Embryonic facial prominence (tissue), 1 donor: ENCODE measurements at regions not wholly inside any gene's neighbourhood (a gene's known extent, or its start where the extent isn't known, plus 50 kb on each side); places are given as distances from the start of the nearest gene placed in this dataset.

Experiments used
- DNase-seq: peaks from one replicate; pipeline ENCODE4 v3.0.0-alpha.2; 2016; ENCODE audit errors: extremely low spot score

GRCh38 chr17:13228225-13228624, 210.4 kb upstream of the ELAC2 start:
- DNase-seq: no peak

GRCh38 chr17:13222975-13223374, 205.1 kb upstream of the ELAC2 start:
- no peak for DNase-seq

- no peak for DNase-seq
These were observed 195.0 kb upstream of the ELAC2 start for GRCh38 chr17:13212860-13213259.

GRCh38 chr17:13209081-13209480, 191.3 kb upstream of the ELAC2 start:
- DNase-seq: no peak

- no peak for DNase-seq
These were observed 186.9 kb upstream of the ELAC2 start for GRCh38 chr17:13204607-13205237.

GRCh38 chr17:13202835-13203234, 185.0 kb upstream of the ELAC2 start:
- DNase-seq: no peak

- DNase-seq: no peak
These were observed 182.8 kb upstream of the ELAC2 start for GRCh38 chr17:13200671-13201070.

- no peak for DNase-seq
These were observed 181.6 kb upstream of the ELAC2 start for GRCh38 chr17:13199425-13199824.

- no peak for DNase-seq
These were observed 179.8 kb upstream of the ELAC2 start for GRCh38 chr17:13197586-13197985.

GRCh38 chr17:13194887-13195286, 177.1 kb upstream of the ELAC2 start:
- DNase-seq: no peak

- DNase-seq: no peak
These were observed 165.0 kb upstream of the ELAC2 start for GRCh38 chr17:13182854-13183253.

GRCh38 chr17:13182450-13182849, 164.6 kb upstream of the ELAC2 start:
- DNase-seq: no peak

- no peak for DNase-seq
These were observed 163.9 kb upstream of the ELAC2 start for GRCh38 chr17:13181683-13182082.

GRCh38 chr17:13176436-13176835, 158.6 kb upstream of the ELAC2 start:
- no peak for DNase-seq

GRCh38 chr17:13171790-13172189, 154.0 kb upstream of the ELAC2 start:
- no peak for DNase-seq

GRCh38 chr17:13162361-13162760, 144.5 kb upstream of the ELAC2 start:
- no peak for DNase-seq

- no peak for DNase-seq
These were observed 143.0 kb upstream of the ELAC2 start for GRCh38 chr17:13160790-13161189.

GRCh38 chr17:13160296-13160695, 142.5 kb upstream of the ELAC2 start:
- DNase-seq: no peak

- DNase-seq: no peak
These were observed 140.8 kb upstream of the ELAC2 start for GRCh38 chr17:13158494-13159240.

GRCh38 chr17:13157656-13158055, 139.8 kb upstream of the ELAC2 start:
- DNase-seq: no peak

GRCh38 chr17:13154930-13155329, 137.1 kb upstream of the ELAC2 start:
- no peak for DNase-seq

GRCh38 chr17:13154398-13154797, 136.6 kb upstream of the ELAC2 start:
- DNase-seq: no peak

- no peak for DNase-seq
These were observed 135.2 kb upstream of the ELAC2 start for GRCh38 chr17:13153036-13153435.

GRCh38 chr17:13152501-13152900, 134.7 kb upstream of the ELAC2 start:
- DNase-seq: no peak
